Lower leg skin (tissue), 3 donors: ENCODE measurements at regions not wholly inside any gene's neighbourhood (a gene's known extent, or its start where the extent isn't known, plus 50 kb on each side); places are given as distances from the start of the nearest gene placed in this dataset.

ENCODE experiments used
- CTCF ChIP-seq, 3 donors: fragments of 450-650 bp; IDR thresholded peaks; one replicate each; pipeline ENCODE4 v1.5.1; 2016; ENCODE audit warnings: antibody characterized with exemption in 3 of 3, mild to moderate bottlenecking in 3 of 3, moderate library complexity in 2 of 3
- POLR2A ChIP-seq, 2 donors: fragments of 450-650 bp; IDR thresholded peaks; one replicate each; pipeline ENCODE4 v1.6.1; 2016 to 2017; ENCODE audit warnings: antibody characterized with exemption in 2 of 2, mild to moderate bottlenecking in 1 of 2, moderate library complexity in 1 of 2

GRCh38 chr1:9453375-9453774 lies 85.9 kb upstream of the SLC25A33 start:
- TF ChIP-seq CTCF (IDR thresholded peaks at IDR 0.05) (no peak), POLR2A (IDR thresholded peaks at IDR 0.05) (no peak)
